Lower leg skin (tissue), 3 donors: ENCODE measurements at regions not wholly inside any gene's neighbourhood (a gene's known extent, or its start where the extent isn't known, plus 50 kb on each side); places are given as distances from the start of the nearest gene placed in this dataset.

ENCODE experiments used
- CTCF ChIP-seq, 3 donors: fragments of 450-650 bp; IDR thresholded peaks; one replicate each; pipeline ENCODE4 v1.5.1; 2016; ENCODE audit warnings: antibody characterized with exemption in 3 of 3, mild to moderate bottlenecking in 3 of 3, moderate library complexity in 2 of 3
- POLR2A ChIP-seq, 2 donors: fragments of 450-650 bp; IDR thresholded peaks; one replicate each; pipeline ENCODE4 v1.6.1; 2016 to 2017; ENCODE audit warnings: antibody characterized with exemption in 2 of 2, mild to moderate bottlenecking in 1 of 2, moderate library complexity in 1 of 2

- TF ChIP-seq CTCF (IDR thresholded peaks at IDR 0.05) (no peak), POLR2A (IDR thresholded peaks at IDR 0.05) (no peak)
Observed at GRCh38 chr1:215290018-215290417, 207.5 kb downstream of the KCNK2 start.
